GM12892 (cell line): ENCODE measurements at regions not wholly inside any gene's neighbourhood (a gene's known extent, or its start where the extent isn't known, plus 50 kb on each side); places are given as distances from the start of the nearest gene placed in this dataset.

Experiments
- POLR2A ChIP-seq: IDR thresholded peaks from 2 replicates; pipeline ENCODE4 v1.6.1; 2011; ENCODE audit warnings: low read depth, low read length, control low read depth
- POLR2AphosphoS5 ChIP-seq: IDR thresholded peaks from 2 replicates; pipeline ENCODE4 v1.6.1; 2011; ENCODE audit warnings: low read depth, low read length, control low read depth

DNA sequence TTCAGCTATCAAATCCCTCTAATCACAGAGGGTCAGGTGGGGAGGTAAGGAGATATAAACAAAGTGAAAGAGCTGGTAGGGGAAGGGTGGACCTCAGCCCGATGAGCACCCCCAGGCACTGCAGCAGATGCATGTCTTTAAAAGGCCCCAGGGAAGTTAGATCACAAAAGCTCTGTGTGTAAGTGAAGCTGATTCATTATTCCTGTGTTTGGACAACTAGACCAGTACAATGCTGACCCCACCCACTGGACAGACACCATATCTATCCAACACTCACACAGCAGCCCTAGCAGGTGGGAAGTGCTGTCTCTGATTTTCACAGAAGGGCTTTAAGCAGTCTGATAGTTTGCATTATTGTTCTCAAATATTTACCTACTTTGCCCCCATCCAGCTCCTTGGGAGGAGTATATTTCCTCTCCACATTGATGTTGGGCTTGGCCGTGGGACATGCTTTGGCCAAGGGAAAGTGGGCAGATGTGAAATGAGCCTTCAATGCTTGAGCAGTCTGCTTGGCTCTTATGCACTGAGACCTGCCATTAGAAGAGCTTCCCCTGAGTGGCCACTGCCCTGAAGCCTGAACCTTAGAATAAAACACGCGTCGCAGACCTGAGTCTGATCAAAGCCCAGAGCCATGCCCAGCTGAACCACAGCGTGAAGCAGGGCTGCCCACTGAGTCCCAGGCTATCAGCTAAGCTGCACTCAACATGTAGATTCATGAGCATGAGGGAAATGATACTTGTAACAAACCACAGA, 111.4 kb downstream of the COPS8 start:
- no peak for TF ChIP-seq POLR2A
- TF ChIP-seq POLR2AphosphoS5: no peak
